ENCODE measurements at regions not wholly inside any gene's neighbourhood (a gene's known extent, or its start where the extent isn't known, plus 50 kb on each side); places are given as distances from the start of the nearest gene placed in this dataset.

DNA sequence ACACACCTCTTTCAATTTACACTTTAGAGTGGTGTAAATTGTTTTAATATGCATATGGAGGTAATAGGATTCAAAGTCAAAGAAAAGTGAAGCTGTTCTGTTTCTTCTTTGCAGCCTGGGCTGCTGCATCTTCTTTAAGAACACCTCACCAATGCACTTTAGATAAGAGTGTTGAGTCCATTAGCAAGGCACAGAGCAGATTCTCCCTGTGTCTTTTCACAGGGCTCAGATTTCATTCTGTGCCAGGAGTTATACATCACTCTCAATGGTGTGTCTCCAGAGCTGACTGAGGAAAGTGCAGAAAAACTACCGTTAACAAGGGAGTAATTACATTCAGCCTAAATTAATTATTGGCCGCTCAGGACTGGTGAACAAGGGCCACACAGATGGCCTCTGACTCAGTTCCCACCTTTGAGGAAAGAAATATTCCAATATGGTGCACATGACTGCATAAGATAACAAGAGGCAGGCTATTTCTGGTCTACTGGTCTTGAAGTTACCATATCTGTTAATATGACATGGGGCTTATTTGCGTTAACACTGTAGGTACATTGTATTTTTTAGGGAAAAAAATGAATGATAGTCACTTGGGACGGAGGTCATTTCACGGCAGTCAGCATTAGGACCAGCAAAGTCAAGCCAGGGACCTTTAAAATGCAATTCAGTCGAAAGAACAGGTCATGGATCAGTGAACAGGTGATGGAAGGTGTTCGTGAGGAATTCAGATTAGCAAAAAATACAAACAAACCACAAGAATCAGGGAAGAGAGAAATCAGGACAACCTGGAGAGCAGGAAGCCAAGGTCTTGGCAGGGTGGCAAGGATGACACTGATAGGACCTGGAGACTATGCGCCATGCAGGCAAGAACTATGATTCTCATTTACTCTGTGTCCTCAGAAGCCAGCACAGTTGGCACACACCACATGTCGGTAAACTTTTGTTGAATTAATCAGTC is 203.7 kb downstream of the TBX18 start:
- CTCF ChIA-PET (ENCODE audit: low intra/inter-chr PET ratio, low total read pairs), result no interaction called here
- H3K9me3 ChIP-seq (ENCODE audit: low read length), result peaks cover 7% of the 10 kb centered on the region; the same call in 1 of the 2 replicates
- H3K27ac ChIP-seq (ENCODE audit: extremely low read length, insufficient read depth, low read length), result no peak overlapping the region
- no peak overlapping the region for H2AFZ ChIP-seq (ENCODE audit: low read length)
- no peaks in the 10 kb centered on the region for H3K4me1 ChIP-seq (ENCODE audit: insufficient read depth, low read length)
- BruUV-seq (replicated peaks), result no TSS peak
- H3K4me3 ChIP-seq (replicated peaks in 1 of 3; ENCODE audit: insufficient read depth in 1 of 3, low read depth in 2 of 3, low read length in 3 of 3), result no peak overlapping the region
- no peak for ATAC-seq
- no peaks in the 10 kb centered on the region for H3K27me3 ChIP-seq (ENCODE audit: control insufficient read depth in 1 of 2, insufficient read depth in 2 of 2, low read length in 2 of 2)
- H3K79me2 ChIP-seq (ENCODE audit: insufficient read depth, low read length), result no peaks in the 10 kb centered on the region
- in situ Hi-C loops (cut with HindIII; ENCODE audit: extremely low pct_ligation_motif_present, low pct_unique_long_range_greater_than_20kb), result no loop called here
- H3K9ac ChIP-seq (ENCODE audit: insufficient read depth, low read depth, low read length), result no peak overlapping the region
- WGBS (ENCODE audit: low lambda C conversion rate), result 25% methylated on average over 9 of the region's 9 CpGs
- H3K36me3 ChIP-seq (replicated peaks in 1 of 2; ENCODE audit: control insufficient read depth in 1 of 2, insufficient read depth in 2 of 2, low read length in 2 of 2), result no peaks in the 10 kb centered on the region
- TF ChIP-seq ETV6 (CRISPR knock-in tag; conservative IDR thresholded peaks at IDR 0.05), result no peak
- no peak for TF ChIP-seq ZC3H4 (CRISPR knock-in tag; IDR thresholded peaks at IDR 0.05; ENCODE audit: borderline replicate concordance)
- H3K4me2 ChIP-seq (ENCODE audit: low read depth, low read length), result no peak overlapping the region
- H4K20me1 ChIP-seq (ENCODE audit: insufficient read depth, low read length), result no peaks in the 10 kb centered on the region
- POLR2A ChIA-PET, result no interaction called here
- no peak for FAIRE-seq
- DNase-seq (ENCODE audit: low spot score), result no peak
- intact Hi-C loops (cut with micrococcal nuclease; ENCODE audit: unreplicated experiment), result no loop called here

DNA sequence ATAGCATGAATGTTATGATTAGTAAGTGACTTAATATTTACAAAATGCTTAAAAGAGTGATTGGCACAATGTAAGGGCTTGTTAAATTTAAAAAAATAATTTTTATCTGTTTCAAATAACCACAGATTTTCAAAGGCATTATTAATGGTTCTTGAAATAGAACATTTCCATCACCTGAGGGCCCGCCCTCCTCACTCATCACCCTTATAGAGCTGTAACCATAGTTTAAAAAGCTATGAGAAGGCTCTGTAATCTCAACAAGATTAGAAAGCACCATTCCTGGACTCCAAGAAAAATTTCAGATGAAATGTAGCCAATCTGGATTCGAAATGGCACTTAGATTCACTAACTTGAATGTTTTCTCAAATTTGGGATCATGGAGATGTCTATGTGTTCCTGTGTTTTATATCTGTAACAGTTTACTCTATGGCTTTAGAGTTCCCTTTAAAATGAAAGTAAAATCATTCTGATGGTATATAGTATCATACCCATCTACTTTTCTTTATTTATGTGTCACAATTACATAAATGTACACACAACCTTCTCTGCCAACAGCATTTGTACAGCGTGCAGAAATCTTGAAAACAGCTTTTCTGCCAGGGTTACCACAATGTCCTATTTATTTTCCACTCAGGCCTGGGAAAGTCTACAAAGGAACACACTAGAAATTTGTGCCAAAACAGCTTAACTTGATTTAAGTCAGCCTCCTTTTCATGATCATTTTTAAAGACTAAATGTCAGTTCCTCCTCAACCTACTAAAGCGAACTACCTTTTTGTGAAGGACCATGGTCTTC is 207.7 kb downstream of the TBX18 start:
- Histone ChIP-seq H3K27me3 (ENCODE audit: control insufficient read depth in 1 of 2, insufficient read depth in 2 of 2, low read length in 2 of 2) (no peaks in the 10 kb centered on the region), H2AFZ (ENCODE audit: low read length) (no peak overlapping the region), H3K4me3 (replicated peaks in 1 of 3; ENCODE audit: insufficient read depth in 1 of 3, low read depth in 2 of 3, low read length in 3 of 3) (no peak overlapping the region), H3K4me1 (ENCODE audit: insufficient read depth, low read length) (no peaks in the 10 kb centered on the region), H3K4me2 (ENCODE audit: low read depth, low read length) (no peak overlapping the region), H3K9me3 (ENCODE audit: low read length) (peaks cover 7% of the 10 kb centered on the region; the same call in 1 of the 2 replicates), H4K20me1 (ENCODE audit: insufficient read depth, low read length) (no peaks in the 10 kb centered on the region), H3K36me3 (replicated peaks in 1 of 2; ENCODE audit: control insufficient read depth in 1 of 2, insufficient read depth in 2 of 2, low read length in 2 of 2) (no peaks in the 10 kb centered on the region), H3K27ac (ENCODE audit: extremely low read length, insufficient read depth, low read length) (no peak overlapping the region), H3K9ac (ENCODE audit: insufficient read depth, low read depth, low read length) (no peak overlapping the region), H3K79me2 (ENCODE audit: insufficient read depth, low read length) (no peaks in the 10 kb centered on the region)
- POLR2A ChIA-PET, result no interaction called here
- ATAC-seq (no peak), FAIRE-seq (no peak), DNase-seq (ENCODE audit: low spot score) (no peak)
- in situ Hi-C loops (cut with HindIII; ENCODE audit: extremely low pct_ligation_motif_present, low pct_unique_long_range_greater_than_20kb) (no loop called here), intact Hi-C loops (cut with micrococcal nuclease; ENCODE audit: unreplicated experiment) (no loop called here)
- BruUV-seq (replicated peaks), result no TSS peak
- CTCF ChIA-PET (ENCODE audit: low intra/inter-chr PET ratio, low total read pairs), result no interaction called here
- 1% methylated on average over 4 of the region's 4 CpGs for WGBS (ENCODE audit: low lambda C conversion rate)
- no peak for TF ChIP-seq MAZ (IDR thresholded peaks at IDR 0.05; ENCODE audit: borderline replicate concordance, low read depth, low read length)
- no peak for TF ChIP-seq MAZ (CRISPR knock-in tag; IDR thresholded peaks at IDR 0.05; ENCODE audit: low read depth)
- no peak for TF ChIP-seq ZNF816 (CRISPR knock-in tag; IDR thresholded peaks at IDR 0.05; ENCODE audit: borderline replicate concordance)
- TF ChIP-seq SALL2 (CRISPR knock-in tag; IDR thresholded peaks at IDR 0.05), result no peak
- no peak for TF ChIP-seq MIER3 (CRISPR knock-in tag; IDR thresholded peaks at IDR 0.05; ENCODE audit: borderline replicate concordance)
- TF ChIP-seq ZNF792 (CRISPR knock-in tag; IDR thresholded peaks at IDR 0.05), result no peak
- TF ChIP-seq, protein P1, sequence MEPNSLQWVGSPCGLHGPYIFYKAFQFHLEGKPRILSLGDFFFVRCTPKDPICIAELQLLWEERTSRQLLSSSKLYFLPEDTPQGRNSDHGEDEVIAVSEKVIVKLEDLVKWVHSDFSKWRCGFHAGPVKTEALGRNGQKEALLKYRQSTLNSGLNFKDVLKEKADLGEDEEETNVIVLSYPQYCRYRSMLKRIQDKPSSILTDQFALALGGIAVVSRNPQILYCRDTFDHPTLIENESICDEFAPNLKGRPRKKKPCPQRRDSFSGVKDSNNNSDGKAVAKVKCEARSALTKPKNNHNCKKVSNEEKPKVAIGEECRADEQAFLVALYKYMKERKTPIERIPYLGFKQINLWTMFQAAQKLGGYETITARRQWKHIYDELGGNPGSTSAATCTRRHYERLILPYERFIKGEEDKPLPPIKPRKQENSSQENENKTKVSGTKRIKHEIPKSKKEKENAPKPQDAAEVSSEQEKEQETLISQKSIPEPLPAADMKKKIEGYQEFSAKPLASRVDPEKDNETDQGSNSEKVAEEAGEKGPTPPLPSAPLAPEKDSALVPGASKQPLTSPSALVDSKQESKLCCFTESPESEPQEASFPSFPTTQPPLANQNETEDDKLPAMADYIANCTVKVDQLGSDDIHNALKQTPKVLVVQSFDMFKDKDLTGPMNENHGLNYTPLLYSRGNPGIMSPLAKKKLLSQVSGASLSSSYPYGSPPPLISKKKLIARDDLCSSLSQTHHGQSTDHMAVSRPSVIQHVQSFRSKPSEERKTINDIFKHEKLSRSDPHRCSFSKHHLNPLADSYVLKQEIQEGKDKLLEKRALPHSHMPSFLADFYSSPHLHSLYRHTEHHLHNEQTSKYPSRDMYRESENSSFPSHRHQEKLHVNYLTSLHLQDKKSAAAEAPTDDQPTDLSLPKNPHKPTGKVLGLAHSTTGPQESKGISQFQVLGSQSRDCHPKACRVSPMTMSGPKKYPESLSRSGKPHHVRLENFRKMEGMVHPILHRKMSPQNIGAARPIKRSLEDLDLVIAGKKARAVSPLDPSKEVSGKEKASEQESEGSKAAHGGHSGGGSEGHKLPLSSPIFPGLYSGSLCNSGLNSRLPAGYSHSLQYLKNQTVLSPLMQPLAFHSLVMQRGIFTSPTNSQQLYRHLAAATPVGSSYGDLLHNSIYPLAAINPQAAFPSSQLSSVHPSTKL (CRISPR knock-in tag; IDR thresholded peaks at IDR 0.05), result no peak
- TF ChIP-seq RXRA (CRISPR knock-in tag; IDR thresholded peaks at IDR 0.05), result no peak
- TF ChIP-seq TGIF2 (CRISPR knock-in tag; IDR thresholded peaks at IDR 0.05), result no peak
- no peak for TF ChIP-seq PHF20 (CRISPR knock-in tag; IDR thresholded peaks at IDR 0.05)
- no peak for TF ChIP-seq CCDC6 (CRISPR knock-in tag; IDR thresholded peaks at IDR 0.05)
